ENCODE measurements at regions not wholly inside any gene's neighbourhood (a gene's known extent, or its start where the extent isn't known, plus 50 kb on each side); places are given as distances from the start of the nearest gene placed in this dataset.
"Not testable (repeated sequence)": the region's sequence is repeated elsewhere in the genome, so short reads cannot be mapped to it uniquely, and the experiment has no call there.

- H3K4me2 ChIP-seq (ENCODE audit: low read depth, low read length); H3K79me2 ChIP-seq (ENCODE audit: insufficient read depth, low read length); ATAC-seq; BruUV-seq (replicated peaks); H3K27me3 ChIP-seq (ENCODE audit: control insufficient read depth in 1 of 2, insufficient read depth in 2 of 2, low read length in 2 of 2); H3K27ac ChIP-seq (ENCODE audit: extremely low read length, insufficient read depth, low read length); H3K4me1 ChIP-seq (ENCODE audit: insufficient read depth, low read length); H3K4me3 ChIP-seq (replicated peaks in 1 of 3; ENCODE audit: insufficient read depth in 1 of 3, low read depth in 2 of 3, low read length in 3 of 3); H3K36me3 ChIP-seq (replicated peaks in 1 of 2; ENCODE audit: control insufficient read depth in 1 of 2, insufficient read depth in 2 of 2, low read length in 2 of 2); DNase-seq (ENCODE audit: low spot score); H4K20me1 ChIP-seq (ENCODE audit: insufficient read depth, low read length); intact Hi-C loops (cut with micrococcal nuclease; ENCODE audit: unreplicated experiment); FAIRE-seq; H3K9ac ChIP-seq (ENCODE audit: insufficient read depth, low read depth, low read length); CTCF ChIA-PET (ENCODE audit: low intra/inter-chr PET ratio, low total read pairs); H2AFZ ChIP-seq (ENCODE audit: low read length); POLR2A ChIA-PET; in situ Hi-C loops (cut with HindIII; ENCODE audit: extremely low pct_ligation_motif_present, low pct_unique_long_range_greater_than_20kb); TF ChIP-seq ATF7 (CRISPR knock-in tag; IDR thresholded peaks at IDR 0.05): not testable (repeated sequence)
- H3K9me3 ChIP-seq (ENCODE audit: low read length) = peaks cover 33% of the 10 kb centered on the region
- WGBS (ENCODE audit: low lambda C conversion rate) = 0% methylated on average over 2 of the region's 2 CpGs
- peak; percentile 51; the same call in 1 of the 2 replicates for TF ChIP-seq CEBPB (IDR thresholded peaks at IDR 0.05; ENCODE audit: borderline replicate concordance, low read depth, low read length)
- peak; percentile 58 for TF ChIP-seq ATF7 (IDR thresholded peaks at IDR 0.05)
Measured at GRCh38 chr16:6736302-6736701, 596.3 kb upstream of the RBFOX1 start.

GRCh38 chr16:6735631-6736030, 597.0 kb upstream of the RBFOX1 start:
- no peaks in the 10 kb centered on the region for H3K79me2 ChIP-seq (ENCODE audit: insufficient read depth, low read length)
- ATAC-seq = no peak
- H3K4me1 ChIP-seq (ENCODE audit: insufficient read depth, low read length) = no peaks in the 10 kb centered on the region
- no peak overlapping the region for H3K9ac ChIP-seq (ENCODE audit: insufficient read depth, low read depth, low read length)
- ChIA-PET CTCF (ENCODE audit: low intra/inter-chr PET ratio, low total read pairs) (no interaction called here), POLR2A (no interaction called here)
- H3K27ac ChIP-seq (ENCODE audit: extremely low read length, insufficient read depth, low read length) = no peak overlapping the region
- no TSS peak for BruUV-seq (replicated peaks)
- TF ChIP-seq HNRNPLL (IDR thresholded peaks at IDR 0.05; ENCODE audit: low read depth, low read length, poor library complexity, severe bottlenecking) = no peak
- TF ChIP-seq ATF4 (CRISPR knock-in tag; IDR thresholded peaks at IDR 0.05) = no peak
- no peak for DNase-seq (ENCODE audit: low spot score)
- intact Hi-C loops (cut with micrococcal nuclease; ENCODE audit: unreplicated experiment) = no loop called here
- H3K36me3 ChIP-seq (replicated peaks in 1 of 2; ENCODE audit: control insufficient read depth in 1 of 2, insufficient read depth in 2 of 2, low read length in 2 of 2) = no peaks in the 10 kb centered on the region
- whole genome bisulfite sequencing (ENCODE audit: low lambda C conversion rate) = 0% methylated on average over 3 of the region's 3 CpGs
- no peak overlapping the region for H3K4me2 ChIP-seq (ENCODE audit: low read depth, low read length)
- FAIRE-seq = no peak
- no peak overlapping the region for H3K4me3 ChIP-seq (replicated peaks in 1 of 3; ENCODE audit: insufficient read depth in 1 of 3, low read depth in 2 of 3, low read length in 3 of 3)
- H2AFZ ChIP-seq (ENCODE audit: low read length) = no peak overlapping the region
- in situ Hi-C loops (cut with HindIII; ENCODE audit: extremely low pct_ligation_motif_present, low pct_unique_long_range_greater_than_20kb) = no loop called here
- H3K27me3 ChIP-seq (ENCODE audit: control insufficient read depth in 1 of 2, insufficient read depth in 2 of 2, low read length in 2 of 2) = no peaks in the 10 kb centered on the region
- H3K9me3 ChIP-seq (ENCODE audit: low read length) = peaks cover 33% of the 10 kb centered on the region
- no peaks in the 10 kb centered on the region for H4K20me1 ChIP-seq (ENCODE audit: insufficient read depth, low read length)

All from HepG2 (cell line).